Endothelial cell of umbilical vein (primary cell): ENCODE measurements at regions not wholly inside any gene's neighbourhood (a gene's known extent, or its start where the extent isn't known, plus 50 kb on each side); places are given as distances from the start of the nearest gene placed in this dataset.

Experiments used
- POLR2AphosphoS5 ChIP-seq: IDR thresholded peaks from 2 replicates; pipeline ENCODE4 v1.6.1; 2012; ENCODE audit warnings: low read depth, mild to moderate bottlenecking, control low read depth, low read length, moderate library complexity; ENCODE audit not compliant: insufficient read depth
- TF ChIP-seq, protein P1 (sequence below), 2 donors: IDR thresholded peaks; 1 replicate in 1 of 2; 2 replicates in 1 of 2; pipeline ENCODE4 v1.5.1; 2011; ENCODE audit warnings: low read length in 2 of 2, mild to moderate bottlenecking in 2 of 2, moderate library complexity in 2 of 2, control low read depth in 1 of 2, inconsistent platforms in 1 of 2, low read depth in 1 of 2; ENCODE audit not compliant: insufficient read depth in 1 of 2; ENCODE audit errors: extremely low read depth in 1 of 2

DNA sequence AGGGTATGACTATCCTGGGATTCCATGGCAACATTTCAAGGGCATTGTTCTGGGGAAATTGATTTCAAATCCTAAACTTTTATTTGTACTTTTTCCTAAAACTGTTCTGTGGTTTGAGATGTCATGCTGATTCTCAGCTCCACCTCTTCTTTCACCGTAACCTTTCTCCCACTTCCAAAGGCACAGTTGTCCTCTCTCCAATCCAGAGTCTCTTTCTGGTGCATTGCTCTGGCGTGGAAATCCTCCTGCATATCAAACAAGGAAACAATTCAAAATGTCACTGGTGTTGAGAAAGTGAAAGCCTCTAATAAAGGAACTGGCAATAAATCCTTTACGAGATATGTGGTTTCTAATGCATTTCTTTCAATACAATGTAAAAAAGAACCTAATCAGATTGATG, 155.1 kb upstream of the CDH2 start:
- TF ChIP-seq, protein P1, sequence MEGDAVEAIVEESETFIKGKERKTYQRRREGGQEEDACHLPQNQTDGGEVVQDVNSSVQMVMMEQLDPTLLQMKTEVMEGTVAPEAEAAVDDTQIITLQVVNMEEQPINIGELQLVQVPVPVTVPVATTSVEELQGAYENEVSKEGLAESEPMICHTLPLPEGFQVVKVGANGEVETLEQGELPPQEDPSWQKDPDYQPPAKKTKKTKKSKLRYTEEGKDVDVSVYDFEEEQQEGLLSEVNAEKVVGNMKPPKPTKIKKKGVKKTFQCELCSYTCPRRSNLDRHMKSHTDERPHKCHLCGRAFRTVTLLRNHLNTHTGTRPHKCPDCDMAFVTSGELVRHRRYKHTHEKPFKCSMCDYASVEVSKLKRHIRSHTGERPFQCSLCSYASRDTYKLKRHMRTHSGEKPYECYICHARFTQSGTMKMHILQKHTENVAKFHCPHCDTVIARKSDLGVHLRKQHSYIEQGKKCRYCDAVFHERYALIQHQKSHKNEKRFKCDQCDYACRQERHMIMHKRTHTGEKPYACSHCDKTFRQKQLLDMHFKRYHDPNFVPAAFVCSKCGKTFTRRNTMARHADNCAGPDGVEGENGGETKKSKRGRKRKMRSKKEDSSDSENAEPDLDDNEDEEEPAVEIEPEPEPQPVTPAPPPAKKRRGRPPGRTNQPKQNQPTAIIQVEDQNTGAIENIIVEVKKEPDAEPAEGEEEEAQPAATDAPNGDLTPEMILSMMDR (IDR thresholded peaks at IDR 0.05; ENCODE audit: extremely low read depth in 1 of 2, insufficient read depth in 1 of 2, low read depth in 1 of 2, low read length in 2 of 2): no peak
- no peak for TF ChIP-seq POLR2AphosphoS5
